A549 (cell line): ENCODE measurements at regions not wholly inside any gene's neighbourhood (a gene's known extent, or its start where the extent isn't known, plus 50 kb on each side); places are given as distances from the start of the nearest gene placed in this dataset.

ENCODE experiments used
- ATAC-seq, 2 experiments: fragments of 200-7000 bp in 1 of 2; fragments of >200 bp in 1 of 2; cut with Nextera tagmentation in 1 of 2; cut with Tn5 transposase in 1 of 2; 3 replicates each; pipeline versions ENCODE4 v1.8.0 to v1.9.1; 2018 to 2020; ENCODE audit warnings: mild to moderate bottlenecking in 1 of 2, moderate library complexity in 1 of 2
- CTCF ChIA-PET: fragments of 300-600 bp; sonication (Branson Sonifier 250); formaldehyde crosslinking; extraction: SDS; loops from one replicate; lab custom pipeline; 2021; ENCODE audit warnings: antibody characterized with exemption, inconsistent platforms; lab: Yijun Ruan, JAX
- POLR2A ChIA-PET: fragments of 350-600 bp; formaldehyde crosslinking; extraction: SDS; loops from one replicate; lab custom pipeline; 2021; ENCODE audit warnings: antibody characterized with exemption, inconsistent platforms; lab: Yijun Ruan, JAX
- DNase-seq, 2 experiments: peaks; one replicate each; pipeline versions ENCODE4 v3.0.0 to v3.0.0-alpha.2; 2011 to 2016; ENCODE audit warnings: low read depth in 1 of 2, low spot score in 1 of 2
- FAIRE-seq: peaks from 2 replicates; lab custom pipeline; 2011; peaks lifted over from hg19 to GRCh38; lab: Jason Lieb, UNC
- H3K27ac ChIP-seq, 2 experiments: fragments of >200 bp; sonication (Bioruptor Twin); formaldehyde crosslinking; 3 replicates each; pipeline ENCODE4 v1.5.1; 2016 to 2017
- H3K4me1 ChIP-seq: fragments of >200 bp; sonication (Bioruptor Twin); formaldehyde crosslinking; 3 replicates; pipeline ENCODE4 v1.6.1; 2016
- H3K4me2 ChIP-seq: fragments of >200 bp; sonication (Bioruptor Twin); formaldehyde crosslinking; 3 replicates; pipeline ENCODE4 v1.6.1; 2016
- H3K4me3 ChIP-seq: fragments of >200 bp; sonication (Bioruptor Twin); formaldehyde crosslinking; 3 replicates; pipeline ENCODE4 v1.5.1; 2016
- H3K9me3 ChIP-seq: fragments of >200 bp; sonication (Bioruptor Twin); formaldehyde crosslinking; 3 replicates; pipeline ENCODE4 v1.6.1; 2016
- BHLHE40 ChIP-seq: IDR thresholded peaks from 2 replicates; pipeline ENCODE4 v1.6.1; 2012; ENCODE audit warnings: low read depth, low read length, inconsistent platforms
- CBX2 ChIP-seq: fragments of 200-600 bp; sonication (generic); IDR thresholded peaks from 2 replicates; pipeline ENCODE4 v1.6.1; 2016; ENCODE audit warnings: low read depth, mild to moderate bottlenecking, borderline replicate concordance
- CBX8 ChIP-seq: fragments of 200-600 bp; sonication (generic); IDR thresholded peaks from 2 replicates; pipeline ENCODE4 v1.6.1; 2016
- CHD2 ChIP-seq: fragments of 150-350 bp; IDR thresholded peaks from 2 replicates; pipeline ENCODE4 v1.6.1; 2014; ENCODE audit warnings: low read length; ENCODE audit not compliant: partially characterized antibody
- FOSB ChIP-seq: fragments of 250-450 bp; sonication (Bioruptor Pico); IDR thresholded peaks from 2 replicates; pipeline ENCODE4 v1.5.0; 2020; ENCODE audit warnings: mild to moderate bottlenecking, moderate library complexity
- HOXA7 ChIP-seq: fragments of 250-450 bp; sonication (Bioruptor Pico); IDR thresholded peaks from 2 replicates; pipeline ENCODE4 v1.5.0; 2020; ENCODE audit warnings: mild to moderate bottlenecking, moderate library complexity
- JUN ChIP-seq, 2 experiments: fragments of >200 bp; sonication (Bioruptor Twin); formaldehyde crosslinking; IDR thresholded peaks; 2 replicates in 1 of 2; 3 replicates in 1 of 2; pipeline ENCODE4 v1.6.1; 2016 to 2017
- MAFK ChIP-seq: fragments of 450-650 bp; IDR thresholded peaks from 2 replicates; pipeline ENCODE4 v1.6.1; 2014; ENCODE audit not compliant: partially characterized antibody
- RFX5 ChIP-seq: fragments of 450-650 bp; IDR thresholded peaks from 2 replicates; pipeline ENCODE4 v1.7.1; 2014; ENCODE audit warnings: antibody characterized with exemption, mild to moderate bottlenecking, moderate library complexity
- RNF2 ChIP-seq: fragments of 200-600 bp; sonication (generic); IDR thresholded peaks from 2 replicates; pipeline ENCODE4 v1.6.1; 2016; ENCODE audit warnings: low read depth, mild to moderate bottlenecking, antibody characterized with exemption, moderate library complexity, borderline replicate concordance
- ZC3H11A ChIP-seq: fragments of 450-650 bp; IDR thresholded peaks from 2 replicates; pipeline ENCODE4 v1.6.1; 2014; ENCODE audit warnings: antibody characterized with exemption, mild to moderate bottlenecking
- ZSCAN20 ChIP-seq: fragments of 250-450 bp; sonication (Bioruptor Pico); IDR thresholded peaks from 2 replicates; pipeline ENCODE4 v1.8.0; 2022; ENCODE audit warnings: mild to moderate bottlenecking, moderate library complexity
- WGBS: methylation state at CpG from one replicate; pipeline ENCODE4 v1.1.6; 2017; ENCODE audit errors: missing lambda C conversion rate; 5-methylcytosine and 5-hydroxymethylcytosine counted together
- TF ChIP-seq, protein P1 (sequence below): fragments of 250-450 bp; sonication (Bioruptor Pico); IDR thresholded peaks from 2 replicates; pipeline ENCODE4 v1.5.0; 2020; ENCODE audit warnings: low read depth, mild to moderate bottlenecking, moderate library complexity
- TF ChIP-seq, protein P2 (sequence below): fragments of >200 bp; sonication (Bioruptor Twin); formaldehyde crosslinking; IDR thresholded peaks from 3 replicates; pipeline ENCODE4 v1.6.1; 2016
- TF ChIP-seq, protein P3 (sequence below): fragments of 450-650 bp; IDR thresholded peaks from 2 replicates; pipeline ENCODE4 v1.6.1; 2014; ENCODE audit warnings: antibody characterized with exemption
- TF ChIP-seq, protein P4 (sequence below): fragments of 200-600 bp; sonication (generic); IDR thresholded peaks from 2 replicates; pipeline ENCODE4 v1.6.1; 2016; ENCODE audit warnings: antibody characterized with exemption, mild to moderate bottlenecking, moderate library complexity
- TF ChIP-seq, protein P5 (sequence below): IDR thresholded peaks from 2 replicates; pipeline ENCODE4 v1.6.1; 2012

DNA sequence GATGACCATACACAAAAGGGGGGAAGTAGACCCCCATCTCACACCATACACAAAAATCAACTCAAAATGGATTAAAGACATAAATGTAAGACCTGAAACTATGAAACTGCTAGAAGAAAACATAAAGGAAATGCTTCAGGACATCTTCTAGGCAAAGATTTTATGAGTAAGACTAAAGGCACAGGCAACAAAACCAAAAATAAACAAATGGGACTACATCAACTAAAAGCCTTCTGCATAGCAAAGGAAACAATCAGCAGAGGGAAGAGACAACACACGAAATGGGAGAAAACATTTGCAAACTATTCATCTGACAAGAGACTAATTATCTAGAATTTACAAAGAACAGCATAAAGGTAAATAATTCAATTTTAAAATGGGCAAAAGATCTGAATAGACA, 152.1 kb downstream of the AXIN2 start (continued):
- TF ChIP-seq, protein P1, sequence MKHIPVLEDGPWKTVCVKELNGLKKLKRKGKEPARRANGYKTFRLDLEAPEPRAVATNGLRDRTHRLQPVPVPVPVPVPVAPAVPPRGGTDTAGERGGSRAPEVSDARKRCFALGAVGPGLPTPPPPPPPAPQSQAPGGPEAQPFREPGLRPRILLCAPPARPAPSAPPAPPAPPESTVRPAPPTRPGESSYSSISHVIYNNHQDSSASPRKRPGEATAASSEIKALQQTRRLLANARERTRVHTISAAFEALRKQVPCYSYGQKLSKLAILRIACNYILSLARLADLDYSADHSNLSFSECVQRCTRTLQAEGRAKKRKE (CRISPR knock-in tag), result no peak
- TF ChIP-seq JUN (IDR thresholded peaks at IDR 0.05), result no peak
- TF ChIP-seq MAFK, result no peak

DNA sequence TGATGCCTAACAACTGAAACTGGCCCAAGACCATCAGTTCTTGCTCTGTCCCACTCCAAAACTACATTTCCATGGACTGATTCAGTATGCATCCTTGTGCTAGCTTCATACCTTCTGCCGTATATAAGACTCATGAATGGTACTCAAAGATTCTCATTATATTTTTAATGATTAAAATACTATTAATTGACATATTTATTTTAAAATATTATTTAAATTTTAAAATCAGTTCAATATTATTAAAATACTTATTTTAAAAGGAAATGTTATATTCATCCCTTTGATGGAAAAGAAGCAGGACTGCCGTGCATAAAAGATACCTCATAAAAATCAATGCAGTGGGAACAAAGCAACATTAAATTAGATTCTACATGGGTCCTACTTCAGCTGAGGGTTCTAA, 153.4 kb downstream of the AXIN2 start:
- WGBS, result 84% methylated on average over 2 of the region's 2 CpGs
- TF ChIP-seq BHLHE40 (no peak), FOSB (CRISPR knock-in tag) (no peak), HOXA7 (CRISPR knock-in tag) (no peak), RFX5 (no peak), CBX8 (no peak), CBX2 (no peak), CHD2 (no peak), ZSCAN20 (no peak), RNF2 (no peak)
- TF ChIP-seq, protein P2, sequence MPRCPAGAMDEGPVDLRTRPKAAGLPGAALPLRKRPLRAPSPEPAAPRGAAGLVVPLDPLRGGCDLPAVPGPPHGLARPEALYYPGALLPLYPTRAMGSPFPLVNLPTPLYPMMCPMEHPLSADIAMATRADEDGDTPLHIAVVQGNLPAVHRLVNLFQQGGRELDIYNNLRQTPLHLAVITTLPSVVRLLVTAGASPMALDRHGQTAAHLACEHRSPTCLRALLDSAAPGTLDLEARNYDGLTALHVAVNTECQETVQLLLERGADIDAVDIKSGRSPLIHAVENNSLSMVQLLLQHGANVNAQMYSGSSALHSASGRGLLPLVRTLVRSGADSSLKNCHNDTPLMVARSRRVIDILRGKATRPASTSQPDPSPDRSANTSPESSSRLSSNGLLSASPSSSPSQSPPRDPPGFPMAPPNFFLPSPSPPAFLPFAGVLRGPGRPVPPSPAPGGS, result no peak
- TF ChIP-seq, protein P3, sequence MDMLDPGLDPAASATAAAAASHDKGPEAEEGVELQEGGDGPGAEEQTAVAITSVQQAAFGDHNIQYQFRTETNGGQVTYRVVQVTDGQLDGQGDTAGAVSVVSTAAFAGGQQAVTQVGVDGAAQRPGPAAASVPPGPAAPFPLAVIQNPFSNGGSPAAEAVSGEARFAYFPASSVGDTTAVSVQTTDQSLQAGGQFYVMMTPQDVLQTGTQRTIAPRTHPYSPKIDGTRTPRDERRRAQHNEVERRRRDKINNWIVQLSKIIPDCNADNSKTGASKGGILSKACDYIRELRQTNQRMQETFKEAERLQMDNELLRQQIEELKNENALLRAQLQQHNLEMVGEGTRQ, result no peak
- TF ChIP-seq, protein P4, sequence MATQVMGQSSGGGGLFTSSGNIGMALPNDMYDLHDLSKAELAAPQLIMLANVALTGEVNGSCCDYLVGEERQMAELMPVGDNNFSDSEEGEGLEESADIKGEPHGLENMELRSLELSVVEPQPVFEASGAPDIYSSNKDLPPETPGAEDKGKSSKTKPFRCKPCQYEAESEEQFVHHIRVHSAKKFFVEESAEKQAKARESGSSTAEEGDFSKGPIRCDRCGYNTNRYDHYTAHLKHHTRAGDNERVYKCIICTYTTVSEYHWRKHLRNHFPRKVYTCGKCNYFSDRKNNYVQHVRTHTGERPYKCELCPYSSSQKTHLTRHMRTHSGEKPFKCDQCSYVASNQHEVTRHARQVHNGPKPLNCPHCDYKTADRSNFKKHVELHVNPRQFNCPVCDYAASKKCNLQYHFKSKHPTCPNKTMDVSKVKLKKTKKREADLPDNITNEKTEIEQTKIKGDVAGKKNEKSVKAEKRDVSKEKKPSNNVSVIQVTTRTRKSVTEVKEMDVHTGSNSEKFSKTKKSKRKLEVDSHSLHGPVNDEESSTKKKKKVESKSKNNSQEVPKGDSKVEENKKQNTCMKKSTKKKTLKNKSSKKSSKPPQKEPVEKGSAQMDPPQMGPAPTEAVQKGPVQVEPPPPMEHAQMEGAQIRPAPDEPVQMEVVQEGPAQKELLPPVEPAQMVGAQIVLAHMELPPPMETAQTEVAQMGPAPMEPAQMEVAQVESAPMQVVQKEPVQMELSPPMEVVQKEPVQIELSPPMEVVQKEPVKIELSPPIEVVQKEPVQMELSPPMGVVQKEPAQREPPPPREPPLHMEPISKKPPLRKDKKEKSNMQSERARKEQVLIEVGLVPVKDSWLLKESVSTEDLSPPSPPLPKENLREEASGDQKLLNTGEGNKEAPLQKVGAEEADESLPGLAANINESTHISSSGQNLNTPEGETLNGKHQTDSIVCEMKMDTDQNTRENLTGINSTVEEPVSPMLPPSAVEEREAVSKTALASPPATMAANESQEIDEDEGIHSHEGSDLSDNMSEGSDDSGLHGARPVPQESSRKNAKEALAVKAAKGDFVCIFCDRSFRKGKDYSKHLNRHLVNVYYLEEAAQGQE, result no peak
- TF ChIP-seq, protein P5, sequence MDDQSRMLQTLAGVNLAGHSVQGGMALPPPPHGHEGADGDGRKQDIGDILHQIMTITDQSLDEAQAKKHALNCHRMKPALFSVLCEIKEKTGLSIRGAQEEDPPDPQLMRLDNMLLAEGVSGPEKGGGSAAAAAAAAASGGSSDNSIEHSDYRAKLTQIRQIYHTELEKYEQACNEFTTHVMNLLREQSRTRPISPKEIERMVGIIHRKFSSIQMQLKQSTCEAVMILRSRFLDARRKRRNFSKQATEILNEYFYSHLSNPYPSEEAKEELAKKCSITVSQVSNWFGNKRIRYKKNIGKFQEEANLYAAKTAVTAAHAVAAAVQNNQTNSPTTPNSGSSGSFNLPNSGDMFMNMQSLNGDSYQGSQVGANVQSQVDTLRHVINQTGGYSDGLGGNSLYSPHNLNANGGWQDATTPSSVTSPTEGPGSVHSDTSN, result no peak
- FAIRE-seq, result no peak
- no peak for DNase-seq
- no peak for ATAC-seq
- H3K4me3 ChIP-seq, result no peak overlapping the region
- no peaks in the 10 kb centered on the region for H3K9me3 ChIP-seq
- no peak overlapping the region for H3K4me2 ChIP-seq
- no peaks in the 10 kb centered on the region for H3K4me1 ChIP-seq
- ChIA-PET CTCF (no interaction called here), POLR2A (no interaction called here)
- H3K27ac ChIP-seq, result no peak overlapping the region

DNA sequence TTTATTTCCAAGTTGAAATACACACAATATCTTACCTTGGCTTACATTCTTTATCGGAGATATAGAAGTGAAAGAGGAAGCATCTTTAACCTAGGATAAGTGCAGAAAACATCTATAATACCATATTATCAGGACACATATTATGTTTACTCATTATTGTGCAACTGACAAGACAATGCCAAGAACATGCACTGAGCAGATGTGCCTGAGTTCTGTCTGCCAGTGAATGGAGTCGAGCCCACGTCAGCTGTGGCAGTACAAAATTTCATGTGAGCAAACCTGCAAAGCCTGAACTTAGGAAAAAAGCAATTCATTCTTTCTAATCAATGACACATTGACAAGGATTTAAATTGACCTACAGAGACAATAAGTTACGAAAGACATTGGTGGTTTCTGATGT, 154.4 kb downstream of the AXIN2 start:
- no peak for TF ChIP-seq ZC3H11A
- no peak overlapping the region for H3K4me3 ChIP-seq
- POLR2A ChIA-PET, result no interaction called here
- no peak overlapping the region for H3K4me2 ChIP-seq
- H3K27ac ChIP-seq, result no peak overlapping the region
- DNase-seq, result no peak
- FAIRE-seq, result peak; percentile 67
- H3K4me1 ChIP-seq, result no peaks in the 10 kb centered on the region
- CTCF ChIA-PET, result interaction anchor here (0.7 to 1.2 kb wide), 2 partner anchors 18 to 350 kb away, joined by 3 read pairs; no protein-coding TSS in a partner anchor
- ATAC-seq, result no peak
- WGBS, result 73% methylated on average over 4 of the region's 4 CpGs
- H3K9me3 ChIP-seq, result no peaks in the 10 kb centered on the region
